GM18499 (cell line): ENCODE measurements at regions not wholly inside any gene's neighbourhood (a gene's known extent, or its start where the extent isn't known, plus 50 kb on each side); places are given as distances from the start of the nearest gene placed in this dataset.

Source experiments
- ATAC-seq: cut with Tn5 transposase; IDR thresholded peaks from one replicate; pipeline ENCODE4 v1.9.1; 2021; ENCODE audit warnings: moderate number of reproducible peaks; ENCODE audit not compliant: insufficient read depth, unreplicated experiment

DNA sequence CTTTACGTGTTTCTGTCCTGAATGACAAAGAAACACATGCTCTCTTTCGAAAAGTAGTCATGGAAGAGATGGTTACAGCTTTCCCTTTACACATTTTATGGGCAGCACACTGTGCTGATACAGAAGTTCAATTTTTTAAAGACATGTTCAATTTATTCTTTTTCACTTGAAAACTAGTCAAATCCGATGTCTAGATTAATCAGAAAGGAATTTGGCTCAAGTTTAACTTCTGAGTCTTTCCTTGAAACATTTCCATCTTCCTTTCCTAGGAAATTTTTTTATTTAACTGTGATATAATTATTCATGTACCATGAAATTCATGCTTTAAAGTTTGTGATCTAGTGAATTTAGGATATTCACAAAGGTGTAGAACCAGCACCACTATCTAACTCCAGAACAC lies 360.1 kb downstream of the TNS3 start:
- no peak for ATAC-seq

- no peak for ATAC-seq
These were observed 363.3 kb downstream of the TNS3 start for GRCh38 chr7:47218378-47219176.

- no peak for ATAC-seq
These were observed 364.1 kb downstream of the TNS3 start for GRCh38 chr7:47217570-47218360.

DNA sequence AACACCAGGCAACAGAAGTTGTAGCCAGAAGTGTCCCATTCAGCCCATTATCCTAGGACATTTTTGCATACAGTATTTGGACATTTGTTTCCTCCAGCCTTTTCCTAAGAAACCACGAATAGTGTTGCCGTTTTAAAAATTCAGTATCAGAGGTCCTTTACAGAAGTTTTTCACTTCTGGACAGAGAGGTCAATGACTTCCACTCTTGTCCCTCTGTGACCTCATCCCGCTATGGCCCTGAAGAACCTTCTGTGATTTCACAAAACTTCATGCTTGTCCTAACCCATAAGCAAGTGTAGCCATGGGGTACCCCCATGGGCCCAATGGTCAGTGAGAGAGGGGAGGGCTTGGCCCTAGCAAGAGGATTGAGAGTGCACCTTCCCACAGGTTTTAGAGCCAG lies 364.8 kb downstream of the TNS3 start:
- ATAC-seq, result no peak

- ATAC-seq, result no peak
These were observed 365.5 kb downstream of the TNS3 start for GRCh38 chr7:47216439-47216838.

DNA sequence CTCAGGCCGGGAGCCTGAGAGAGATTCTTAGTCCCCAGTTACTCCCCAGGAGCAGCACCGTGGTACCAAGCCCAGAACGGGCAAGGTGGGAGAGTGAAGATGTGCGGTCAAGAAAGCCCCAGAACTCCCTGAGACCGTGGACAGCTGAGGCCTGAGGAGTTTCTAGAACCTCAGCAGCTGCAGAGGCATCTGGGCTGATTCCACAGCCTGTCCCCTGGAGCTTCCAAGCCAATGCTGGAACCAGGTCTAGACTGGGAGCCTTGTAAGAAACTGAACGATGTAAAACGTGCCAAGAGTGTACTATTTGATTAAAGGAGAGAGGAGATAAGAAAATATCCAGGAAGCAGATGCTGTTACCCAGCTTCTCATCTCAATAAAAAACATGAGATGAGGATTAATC lies 366.3 kb downstream of the TNS3 start:
- no peak for ATAC-seq

GRCh38 chr7:47215049-47215448 lies 366.9 kb downstream of the TNS3 start:
- ATAC-seq, result no peak

- ATAC-seq, result no peak
These were observed 368.6 kb downstream of the TNS3 start for GRCh38 chr7:47213276-47213675.

DNA sequence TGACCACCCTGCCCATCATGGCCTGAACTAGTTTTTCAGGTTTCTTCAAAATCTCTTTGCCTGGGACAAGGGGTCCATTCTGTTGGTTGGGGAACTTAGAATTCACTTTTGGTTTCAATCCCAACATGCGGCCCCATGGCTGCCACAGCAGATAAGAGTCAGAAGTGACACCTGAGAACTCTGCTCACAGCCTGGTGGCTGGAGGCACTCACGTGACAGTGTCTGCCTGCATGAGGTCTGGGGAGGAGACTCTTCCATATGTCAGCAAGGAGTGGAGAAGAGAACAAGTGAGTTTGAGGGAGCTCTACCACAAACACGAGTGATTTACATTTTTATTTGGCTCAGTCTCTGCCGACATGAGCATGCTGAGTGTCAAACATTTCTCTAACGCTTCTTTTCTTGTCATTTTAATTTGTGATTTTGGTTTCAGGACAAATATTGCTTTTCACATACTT lies 370.4 kb downstream of the TNS3 start:
- ATAC-seq, result no peak

DNA sequence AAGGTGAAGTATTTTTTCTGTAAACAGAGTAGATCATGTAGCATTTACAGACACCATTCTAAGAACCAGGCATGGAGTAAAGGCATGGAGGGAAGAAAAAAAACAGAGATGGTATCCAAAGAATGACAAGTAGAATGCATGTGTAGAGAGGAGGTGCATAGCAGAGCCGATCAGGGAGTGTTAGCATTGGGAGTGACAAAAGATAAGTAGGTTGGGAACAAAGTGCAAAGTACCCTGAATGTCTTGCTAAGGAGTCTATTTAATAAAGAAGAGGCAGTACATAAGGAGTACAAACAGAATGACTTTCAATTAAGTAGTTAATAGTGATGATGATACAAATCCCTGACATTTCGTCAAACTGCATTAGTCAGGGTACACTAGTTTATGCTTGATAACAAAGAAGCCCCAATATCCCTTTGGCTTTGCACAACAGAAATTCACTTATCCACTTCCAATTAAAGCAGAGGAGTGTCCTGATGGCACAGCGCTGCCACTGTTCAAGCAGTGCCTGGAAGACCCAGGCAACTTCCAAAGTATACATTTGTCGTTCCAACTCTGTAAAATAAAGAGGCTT lies 371.5 kb downstream of the TNS3 start:
- ATAC-seq, result no peak

- ATAC-seq, result no peak
These were observed 374.0 kb downstream of the TNS3 start for GRCh38 chr7:47207956-47208355.

GRCh38 chr7:47204709-47205108 lies 377.2 kb downstream of the TNS3 start:
- no peak for ATAC-seq

- ATAC-seq, result no peak
These were observed 379.6 kb downstream of the TNS3 start for GRCh38 chr7:47202146-47202783.

GRCh38 chr7:47198159-47198558 lies 383.8 kb downstream of the TNS3 start:
- no peak for ATAC-seq

GRCh38 chr7:47197486-47197885 lies 384.4 kb downstream of the TNS3 start:
- no peak for ATAC-seq

DNA sequence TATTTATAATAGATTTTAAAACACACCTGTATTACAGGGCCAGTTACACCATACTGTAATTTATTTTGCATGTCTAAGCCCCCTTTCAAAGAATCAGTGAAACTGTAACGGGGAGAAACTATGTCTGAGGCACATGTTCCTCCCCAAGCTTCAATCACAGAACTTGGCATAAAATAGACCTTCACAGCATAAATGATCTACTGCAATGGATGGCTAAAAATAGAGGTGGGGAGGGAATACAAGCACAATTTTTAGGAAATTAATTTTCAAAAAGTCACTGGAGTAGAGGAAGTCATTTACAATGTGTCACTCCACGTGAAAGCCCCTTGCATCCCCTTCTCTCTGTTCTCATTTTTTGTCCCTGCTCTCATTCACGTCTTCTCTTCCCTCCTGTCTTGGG lies 385.2 kb downstream of the TNS3 start:
- ATAC-seq, result no peak

DNA sequence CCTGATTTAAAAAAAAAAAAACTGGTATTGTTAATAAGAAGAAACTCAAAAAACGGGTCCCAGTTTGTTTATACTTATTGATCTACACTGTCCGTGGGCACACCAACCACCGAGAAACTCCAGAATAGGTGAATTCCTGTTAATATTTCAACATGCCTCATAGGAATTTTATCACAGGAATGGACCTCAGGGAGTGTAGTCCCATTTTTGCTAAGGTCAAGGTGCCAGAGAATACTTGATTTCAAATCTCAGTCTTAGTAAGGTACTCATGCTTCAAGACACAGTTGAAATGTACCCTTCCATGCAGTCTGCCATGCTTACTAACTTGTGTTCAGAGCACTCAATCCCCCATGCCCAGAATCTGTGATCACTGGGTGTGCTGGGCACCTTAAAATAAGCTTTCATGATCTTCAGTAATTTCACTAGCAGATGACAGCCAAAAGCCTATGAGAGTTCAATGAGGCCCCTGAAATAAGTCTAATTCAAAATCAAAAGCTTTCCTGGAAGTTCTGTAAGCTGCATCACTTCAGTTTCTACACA lies 385.7 kb downstream of the TNS3 start:
- ATAC-seq, result no peak

DNA sequence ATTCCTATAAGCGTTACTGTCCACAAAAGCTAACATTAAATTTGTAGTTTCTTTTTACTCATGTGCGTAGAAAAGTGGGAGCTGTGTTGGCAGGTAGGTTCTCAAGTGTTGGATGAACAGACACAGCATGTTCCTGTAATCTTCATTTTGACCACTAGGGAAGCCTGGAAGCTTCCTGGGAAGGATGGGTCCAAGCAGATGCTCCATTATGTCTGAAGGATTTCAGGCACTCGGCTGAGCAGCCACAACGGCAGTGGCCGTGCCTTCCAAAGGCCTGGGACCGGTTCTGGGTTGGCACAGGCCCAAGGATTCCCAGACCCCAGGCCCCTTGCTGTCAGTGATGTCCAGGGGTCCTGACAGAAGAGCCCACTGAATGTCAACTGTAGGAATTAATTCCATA lies 386.3 kb downstream of the TNS3 start:
- ATAC-seq, result no peak

- no peak for ATAC-seq
These were observed 387.3 kb downstream of the TNS3 start for GRCh38 chr7:47194516-47195057.

DNA sequence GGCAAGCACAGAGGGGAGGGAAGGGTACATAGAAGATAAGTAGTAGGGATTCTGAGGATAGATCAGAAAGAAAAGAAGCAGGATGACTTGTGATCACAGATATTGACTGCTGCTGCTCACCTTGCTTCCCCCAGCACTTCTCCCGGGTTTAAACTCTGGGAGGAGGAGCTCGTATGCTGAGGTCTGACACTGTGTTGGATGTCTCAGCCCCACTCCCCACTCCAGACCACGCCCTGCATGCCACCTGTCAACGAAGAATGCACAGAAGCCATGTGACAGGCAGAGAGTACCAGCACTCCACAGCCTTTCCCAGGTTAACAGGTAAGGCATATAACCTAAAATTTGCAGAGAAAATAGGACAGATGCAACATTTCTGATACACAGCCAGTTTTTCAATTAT lies 388.9 kb downstream of the TNS3 start:
- ATAC-seq, result no peak
